Bronchial epithelial cell (primary cell): ENCODE measurements at regions not wholly inside any gene's neighbourhood (a gene's known extent, or its start where the extent isn't known, plus 50 kb on each side); places are given as distances from the start of the nearest gene placed in this dataset.

Experiments
- DNase-seq: peaks from one replicate; pipeline ENCODE4 v3.0.0-alpha.2; 2010; ENCODE audit warnings: low read depth
- FAIRE-seq: peaks from 2 replicates; lab custom pipeline; 2011; peaks lifted over from hg19 to GRCh38; lab: Jason Lieb, UNC
- H3K27me3 ChIP-seq: 2 replicates; pipeline ENCODE4 v1.5.1; 2011; ENCODE audit warnings: low read length; ENCODE audit not compliant: control insufficient read depth, insufficient read depth
- H3K36me3 ChIP-seq: 2 replicates; pipeline ENCODE4 v1.5.1; 2011; ENCODE audit warnings: low read length; ENCODE audit not compliant: control insufficient read depth, insufficient read depth
- H3K4me3 ChIP-seq: 2 replicates; pipeline ENCODE4 v1.5.1; 2011; ENCODE audit warnings: mild to moderate bottlenecking, low read depth, low read length, control low read depth
- CTCF ChIP-seq: IDR thresholded peaks from 2 replicates; pipeline ENCODE4 v1.5.1; 2011; ENCODE audit warnings: mild to moderate bottlenecking, moderate library complexity, low read length, control low read depth, inconsistent platforms; ENCODE audit not compliant: insufficient read depth, severe bottlenecking

- no peaks in the 10 kb centered on the region for H3K27me3 ChIP-seq
- DNase-seq (no peak), FAIRE-seq (no peak)
- H3K36me3 ChIP-seq: no peaks in the 10 kb centered on the region
- no peak for TF ChIP-seq CTCF
- no peak overlapping the region for H3K4me3 ChIP-seq
Measured at GRCh38 chr19:57037556-57037955, 82.2 kb upstream of the USP29 start.

GRCh38 chr19:57047743-57048142, 72.0 kb upstream of the USP29 start:
- Histone ChIP-seq H3K27me3 (no peaks in the 10 kb centered on the region), H3K4me3 (no peak overlapping the region), H3K36me3 (no peaks in the 10 kb centered on the region)
- DNase-seq (no peak), FAIRE-seq (no peak)
- TF ChIP-seq CTCF: no peak

GRCh38 chr19:57050863-57051262, 68.9 kb upstream of the USP29 start:
- no peak for TF ChIP-seq CTCF
- no peak for FAIRE-seq
- no peaks in the 10 kb centered on the region for H3K36me3 ChIP-seq
- DNase-seq: no peak
- no peak overlapping the region for H3K4me3 ChIP-seq
- no peaks in the 10 kb centered on the region for H3K27me3 ChIP-seq

- DNase-seq: no peak
- Histone ChIP-seq H3K4me3 (no peak overlapping the region), H3K36me3 (no peaks in the 10 kb centered on the region), H3K27me3 (no peaks in the 10 kb centered on the region)
- no peak for FAIRE-seq
- no peak for TF ChIP-seq CTCF
Measured at GRCh38 chr19:57052081-57052480, 67.7 kb upstream of the USP29 start.

GRCh38 chr19:57053401-57053800, 66.4 kb upstream of the USP29 start:
- TF ChIP-seq CTCF: no peak
- H3K27me3 ChIP-seq: no peaks in the 10 kb centered on the region
- no peak overlapping the region for H3K4me3 ChIP-seq
- DNase-seq (no peak), FAIRE-seq (no peak)
- H3K36me3 ChIP-seq: no peaks in the 10 kb centered on the region

GRCh38 chr19:57055956-57056355, 63.8 kb upstream of the USP29 start:
- TF ChIP-seq CTCF: no peak
- no peak overlapping the region for H3K4me3 ChIP-seq
- FAIRE-seq (no peak), DNase-seq (no peak)
- H3K36me3 ChIP-seq: no peaks in the 10 kb centered on the region
- no peaks in the 10 kb centered on the region for H3K27me3 ChIP-seq
